ENCODE measurements at regions not wholly inside any gene's neighbourhood (a gene's known extent, or its start where the extent isn't known, plus 50 kb on each side); places are given as distances from the start of the nearest gene placed in this dataset.

DNA sequence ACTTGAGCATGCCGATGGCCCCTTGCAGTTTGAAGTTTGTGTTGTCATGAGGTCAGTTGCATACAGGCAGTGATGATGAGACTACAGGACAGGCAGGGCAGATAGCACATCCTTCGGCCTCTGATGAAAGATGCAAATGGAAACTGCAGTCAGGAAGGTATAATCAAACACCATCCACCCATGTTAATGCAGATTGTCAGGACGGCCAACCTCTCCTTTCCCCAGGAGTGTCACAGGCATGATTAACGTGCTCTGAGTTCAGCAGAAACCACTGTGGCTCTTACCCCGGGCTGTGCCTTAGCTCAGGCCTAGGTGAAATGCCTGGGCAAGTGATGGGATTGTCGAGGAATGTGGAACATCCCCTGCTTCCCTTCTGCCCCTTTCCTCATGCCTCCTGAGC, 893.5 kb upstream of the RBFOX1 start:
- DNase-seq (ENCODE audit: low spot score) = no peak
- TF ChIP-seq CTCF (IDR thresholded peaks at IDR 0.05; ENCODE audit: extremely low read depth, missing control alignments) = no peak

DNA sequence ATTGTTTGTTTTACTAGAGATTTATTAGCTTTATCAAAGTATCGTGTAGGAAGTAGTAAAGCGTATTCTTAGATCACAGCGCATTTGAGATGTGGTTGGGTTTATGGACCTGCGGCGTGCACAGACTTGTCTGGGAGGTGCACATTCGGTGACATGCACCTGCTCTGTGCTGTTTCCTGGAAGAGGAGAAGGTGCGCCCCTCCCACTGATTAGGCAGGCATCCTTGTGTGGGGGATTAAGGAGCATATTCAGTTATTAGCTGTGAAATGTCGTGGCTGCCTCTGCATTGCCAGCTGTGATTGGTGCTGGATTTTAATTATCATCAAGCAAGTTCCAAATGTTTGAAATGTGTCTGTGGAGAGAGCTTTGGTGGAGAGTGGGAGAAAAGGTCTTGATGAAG, 903.8 kb upstream of the RBFOX1 start:
- no peak for DNase-seq (ENCODE audit: low spot score)
- no peak for TF ChIP-seq CTCF (IDR thresholded peaks at IDR 0.05; ENCODE audit: extremely low read depth, missing control alignments)

GRCh38 chr16:6427621-6428020, 905.0 kb upstream of the RBFOX1 start:
- DNase-seq (ENCODE audit: low spot score) = no peak
- TF ChIP-seq CTCF (IDR thresholded peaks at IDR 0.05; ENCODE audit: extremely low read depth, missing control alignments) = no peak

- no peak for DNase-seq (ENCODE audit: low spot score)
- TF ChIP-seq CTCF (IDR thresholded peaks at IDR 0.05; ENCODE audit: extremely low read depth, missing control alignments) = no peak
Measured at GRCh38 chr16:6407596-6407995, 925.0 kb upstream of the RBFOX1 start.

GRCh38 chr16:6406028-6406427, 926.6 kb upstream of the RBFOX1 start:
- TF ChIP-seq CTCF (IDR thresholded peaks at IDR 0.05; ENCODE audit: extremely low read depth, missing control alignments) = no peak

GRCh38 chr16:6382924-6383459, 949.7 kb upstream of the RBFOX1 start:
- no peak for TF ChIP-seq CTCF (IDR thresholded peaks at IDR 0.05; ENCODE audit: extremely low read depth, missing control alignments)

More at GRCh38 chr16:6406028-6406427, 926.6 kb upstream of the RBFOX1 start:
- DNase-seq (ENCODE audit: low spot score) = no peak

GRCh38 chr16:6381896-6382295, 950.7 kb upstream of the RBFOX1 start:
- TF ChIP-seq CTCF (IDR thresholded peaks at IDR 0.05; ENCODE audit: extremely low read depth, missing control alignments) = no peak
- DNase-seq (ENCODE audit: low spot score) = no peak

More at GRCh38 chr16:6382924-6383459, 949.7 kb upstream of the RBFOX1 start:
- DNase-seq (ENCODE audit: low spot score) = no peak

All from GM20000 (cell line).